ENCODE measurements at regions not wholly inside any gene's neighbourhood (a gene's known extent, or its start where the extent isn't known, plus 50 kb on each side); places are given as distances from the start of the nearest gene placed in this dataset.

DNA sequence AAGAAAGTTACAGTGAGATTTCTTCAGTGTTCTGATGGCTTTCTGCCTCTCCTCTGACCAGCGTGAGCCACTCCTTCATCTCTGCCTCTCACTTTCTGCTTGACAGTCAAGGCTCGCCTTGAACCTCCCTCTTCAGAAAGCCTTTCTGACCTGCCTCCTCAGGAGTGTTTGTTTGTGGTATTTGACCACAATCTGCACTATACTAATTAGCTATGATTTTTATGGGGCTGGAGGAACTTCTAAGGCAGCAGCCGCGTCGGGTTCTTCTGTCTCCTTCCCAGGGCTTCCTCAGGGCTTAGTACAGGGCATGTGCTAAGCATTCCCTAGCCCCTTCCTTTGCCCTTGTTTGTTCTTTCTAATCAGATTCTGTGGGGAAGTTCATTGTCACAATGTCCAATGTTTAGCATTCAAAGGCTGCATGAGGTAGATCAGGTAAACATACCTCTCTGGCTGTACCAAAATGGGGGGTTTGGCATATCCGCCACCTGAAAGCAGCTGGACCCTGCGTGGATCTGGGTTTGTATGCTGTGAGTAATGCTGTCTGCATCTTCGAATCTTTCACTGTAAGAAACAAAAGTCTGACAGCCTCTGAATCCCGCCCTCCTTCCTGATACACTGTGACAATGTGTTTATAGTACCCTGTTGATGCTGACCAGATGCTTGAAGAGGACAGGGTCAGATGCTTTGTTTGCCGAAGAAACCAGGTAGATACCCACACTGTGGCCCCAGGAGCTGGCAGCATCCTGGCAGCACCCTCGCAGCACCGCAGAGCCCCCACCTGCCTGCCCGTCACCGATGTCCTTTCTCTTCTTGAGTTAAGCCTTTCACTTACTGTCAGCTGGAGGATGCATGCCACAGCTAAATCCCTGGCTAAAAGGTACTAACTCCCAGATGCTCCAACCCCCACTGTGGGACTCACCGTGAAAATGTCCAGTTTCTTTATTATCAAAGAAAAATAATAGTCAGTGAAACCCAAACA lies 260.8 kb upstream of the HDAC4 start:
- TF ChIP-seq CTCF (IDR thresholded peaks at IDR 0.05), result no peak

GRCh38 chr2:239660390-239661230 lies 259.8 kb upstream of the HDAC4 start:
- no peak for TF ChIP-seq CTCF (IDR thresholded peaks at IDR 0.05)

DNA sequence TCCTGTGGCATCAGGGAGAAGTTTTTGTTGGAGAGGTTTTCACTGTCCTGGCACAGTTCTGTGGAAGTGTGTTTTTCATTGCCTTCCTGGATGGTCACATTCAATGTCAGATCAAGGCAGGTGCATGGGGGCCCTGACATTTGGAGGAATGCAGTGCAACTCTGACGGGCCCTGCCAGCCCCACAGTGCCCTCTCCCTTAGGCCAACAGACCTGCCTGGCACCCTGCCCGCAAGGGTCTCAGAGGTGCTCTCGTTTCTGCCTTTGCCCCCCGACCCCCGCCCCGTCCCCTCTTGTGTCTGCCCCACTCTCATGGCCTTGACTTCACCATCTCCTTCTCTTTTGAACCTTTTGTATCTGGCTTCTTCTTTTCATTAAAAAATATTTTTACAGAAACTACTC lies 257.2 kb upstream of the HDAC4 start:
- TF ChIP-seq CTCF (IDR thresholded peaks at IDR 0.05), result no peak

- no peak for TF ChIP-seq CTCF (IDR thresholded peaks at IDR 0.05)
Observed at GRCh38 chr2:239657236-239657635, 256.4 kb upstream of the HDAC4 start.

DNA sequence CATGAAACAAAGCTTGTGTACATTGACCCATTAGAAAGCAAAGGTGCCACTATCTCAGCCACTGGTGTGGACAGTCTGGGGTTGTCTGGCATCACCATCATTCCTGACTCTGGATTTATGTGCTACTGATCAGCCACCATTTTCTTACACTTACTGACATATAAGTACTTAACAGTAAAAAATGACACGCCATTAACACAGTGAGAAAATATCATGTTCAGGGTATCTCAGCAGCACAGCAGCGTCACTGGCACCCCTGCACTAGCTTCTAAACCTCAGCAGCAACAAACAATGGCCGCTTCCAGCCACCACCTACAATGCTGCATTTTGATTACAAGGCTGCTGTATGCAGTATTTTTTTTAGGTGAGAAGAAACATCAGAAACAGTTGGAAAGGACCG lies 253.4 kb upstream of the HDAC4 start:
- no peak for TF ChIP-seq CTCF (IDR thresholded peaks at IDR 0.05)

DNA sequence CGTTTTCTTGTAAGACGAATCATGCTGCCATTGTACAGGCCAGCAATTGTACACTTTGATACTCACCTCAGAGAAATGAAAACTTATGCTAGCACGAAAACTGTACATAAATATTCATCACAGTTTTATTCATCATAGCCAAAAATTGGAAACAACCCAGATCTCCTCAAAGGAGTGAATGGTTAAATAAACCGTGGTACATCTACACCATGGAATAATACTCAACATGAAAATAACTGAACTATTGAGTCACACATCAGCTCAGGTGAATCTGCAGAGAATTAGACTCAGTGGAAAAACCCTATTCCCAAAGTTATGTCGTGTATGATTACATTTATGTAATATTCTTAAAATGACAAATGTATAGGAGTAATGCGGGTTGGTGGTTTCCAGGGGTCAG lies 251.0 kb upstream of the HDAC4 start:
- no peak for TF ChIP-seq CTCF (IDR thresholded peaks at IDR 0.05)

DNA sequence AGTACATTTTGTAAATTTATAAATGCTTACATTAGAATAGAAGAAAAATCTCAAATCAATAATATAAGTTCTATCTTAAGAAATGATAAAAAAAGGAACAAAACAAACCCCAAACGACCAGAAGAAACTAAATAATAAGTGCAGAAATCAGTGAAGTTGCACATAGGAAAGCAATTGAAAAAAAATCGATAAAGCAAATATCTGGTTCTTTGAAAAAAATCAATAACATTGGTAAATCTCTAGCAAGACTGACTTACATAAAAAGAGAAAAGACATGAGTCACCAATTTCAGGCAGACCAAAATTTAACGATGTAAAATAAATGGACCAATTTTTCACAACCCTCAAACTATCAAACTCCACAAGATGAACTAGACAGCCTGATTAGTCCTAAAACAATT lies 249.9 kb upstream of the HDAC4 start:
- TF ChIP-seq CTCF (IDR thresholded peaks at IDR 0.05), result no peak
